NB4 (cell line): ENCODE measurements at regions not wholly inside any gene's neighbourhood (a gene's known extent, or its start where the extent isn't known, plus 50 kb on each side); places are given as distances from the start of the nearest gene placed in this dataset.

Experiments
- CTCF ChIP-seq: IDR thresholded peaks from one replicate; pipeline ENCODE4 v1.5.1; 2012; ENCODE audit warnings: low read depth, low read length
- MAX ChIP-seq: IDR thresholded peaks from 2 replicates; pipeline ENCODE4 v1.6.1; 2011; ENCODE audit warnings: low read depth, low read length
- POLR2A ChIP-seq: IDR thresholded peaks from 2 replicates; pipeline ENCODE4 v1.6.1; 2011; ENCODE audit warnings: mild to moderate bottlenecking; ENCODE audit not compliant: insufficient read length; ENCODE audit errors: extremely low read depth

- TF ChIP-seq CTCF (no peak), POLR2A (no peak), MAX (no peak)
Observed at GRCh38 chr2:149894760-149895159, 307.2 kb upstream of the MMADHC start.
